ENCODE measurements at regions not wholly inside any gene's neighbourhood (a gene's known extent, or its start where the extent isn't known, plus 50 kb on each side); places are given as distances from the start of the nearest gene placed in this dataset.

DNA sequence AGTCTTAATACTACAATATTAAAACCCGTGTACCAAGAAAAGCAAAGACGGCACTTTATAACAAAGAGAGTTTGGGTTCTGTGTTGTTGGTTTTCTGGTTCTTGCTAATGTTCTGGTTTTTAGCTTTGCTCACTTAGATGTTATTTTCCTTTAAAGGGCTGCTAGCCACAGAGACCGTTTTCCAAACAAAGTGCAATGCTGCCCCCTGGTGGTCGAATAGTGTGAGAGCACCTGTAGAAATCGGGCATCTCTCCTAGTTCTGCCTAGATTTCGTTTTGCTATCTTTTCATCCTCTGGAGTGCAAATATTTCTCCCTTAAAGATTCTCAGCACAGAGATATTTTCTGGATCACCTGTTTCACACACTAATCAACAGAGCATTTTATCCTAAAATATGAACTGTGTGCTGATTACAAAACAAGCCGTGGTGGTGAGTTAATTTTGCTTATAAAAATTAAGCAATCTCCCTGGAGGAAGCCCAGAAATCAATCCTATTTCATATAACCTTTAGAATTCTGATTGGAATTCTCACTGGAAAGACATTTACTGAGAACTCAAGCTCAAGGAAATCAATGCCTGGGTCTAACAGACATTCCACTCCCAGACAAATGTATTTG is 334.5 kb upstream of the NOCT start:
- Histone ChIP-seq H3K9me2 (replicated peaks; ENCODE audit: insufficient read depth, low read length) (no peaks in the 10 kb centered on the region), H3K36me3 (replicated peaks; ENCODE audit: insufficient read depth, low read length) (no peaks in the 10 kb centered on the region), H3K27ac (ENCODE audit: low read length) (no peak overlapping the region), H3K4me2 (ENCODE audit: low read depth, low read length) (no peak overlapping the region), H2AFZ (ENCODE audit: low read length) (no peak overlapping the region), H3K79me2 (ENCODE audit: low read length) (no peaks in the 10 kb centered on the region), H4K20me1 (ENCODE audit: insufficient read depth, low read length) (no peaks in the 10 kb centered on the region), H3K27me3 (replicated peaks; ENCODE audit: insufficient read depth, low read length) (no peaks in the 10 kb centered on the region), H3K9me3 (replicated peaks; ENCODE audit: insufficient read depth, low read length) (no peaks in the 10 kb centered on the region), H3K4me1 (ENCODE audit: low read length) (no peaks in the 10 kb centered on the region), H3F3A (ENCODE audit: insufficient read depth, low read length) (no peaks in the 10 kb centered on the region), H3K4me3 (ENCODE audit: low read length) (no peak overlapping the region), H3K9ac (ENCODE audit: low read length) (no peak overlapping the region)
- peak; percentile 77 for DNase-seq
- TF ChIP-seq, protein P1, sequence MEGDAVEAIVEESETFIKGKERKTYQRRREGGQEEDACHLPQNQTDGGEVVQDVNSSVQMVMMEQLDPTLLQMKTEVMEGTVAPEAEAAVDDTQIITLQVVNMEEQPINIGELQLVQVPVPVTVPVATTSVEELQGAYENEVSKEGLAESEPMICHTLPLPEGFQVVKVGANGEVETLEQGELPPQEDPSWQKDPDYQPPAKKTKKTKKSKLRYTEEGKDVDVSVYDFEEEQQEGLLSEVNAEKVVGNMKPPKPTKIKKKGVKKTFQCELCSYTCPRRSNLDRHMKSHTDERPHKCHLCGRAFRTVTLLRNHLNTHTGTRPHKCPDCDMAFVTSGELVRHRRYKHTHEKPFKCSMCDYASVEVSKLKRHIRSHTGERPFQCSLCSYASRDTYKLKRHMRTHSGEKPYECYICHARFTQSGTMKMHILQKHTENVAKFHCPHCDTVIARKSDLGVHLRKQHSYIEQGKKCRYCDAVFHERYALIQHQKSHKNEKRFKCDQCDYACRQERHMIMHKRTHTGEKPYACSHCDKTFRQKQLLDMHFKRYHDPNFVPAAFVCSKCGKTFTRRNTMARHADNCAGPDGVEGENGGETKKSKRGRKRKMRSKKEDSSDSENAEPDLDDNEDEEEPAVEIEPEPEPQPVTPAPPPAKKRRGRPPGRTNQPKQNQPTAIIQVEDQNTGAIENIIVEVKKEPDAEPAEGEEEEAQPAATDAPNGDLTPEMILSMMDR (IDR thresholded peaks at IDR 0.05; ENCODE audit: low read length) = peak; percentile 96
- no peak for TF ChIP-seq EZH2phosphoT487 (IDR thresholded peaks at IDR 0.05; ENCODE audit: low read length)

DNA sequence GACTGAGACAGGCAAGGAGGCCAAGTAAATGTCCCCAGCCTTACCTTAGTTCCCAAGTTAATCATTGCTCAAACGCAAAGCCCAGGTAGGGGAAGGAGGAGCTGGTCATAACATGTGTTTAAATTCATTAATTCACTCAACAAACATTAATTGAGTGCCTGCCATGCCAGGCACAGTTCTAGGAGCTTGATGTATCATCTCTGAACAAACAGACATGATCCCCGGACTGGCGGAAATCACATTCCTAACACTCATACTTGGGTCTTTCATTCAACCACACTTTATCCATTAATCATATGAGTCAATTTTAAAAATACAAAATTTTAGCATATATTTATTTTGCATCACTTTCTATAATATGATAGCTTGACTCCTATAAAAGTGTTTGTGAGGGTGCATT is 335.3 kb upstream of the NOCT start:
- TF ChIP-seq EZH2phosphoT487 (IDR thresholded peaks at IDR 0.05; ENCODE audit: low read length) = no peak
- TF ChIP-seq EZH2 (optimal IDR thresholded peaks at IDR 0.05; ENCODE audit: low read depth, low read length) = no peak
- TF ChIP-seq, protein P1 (IDR thresholded peaks at IDR 0.05; ENCODE audit: low read length) = no peak
- H3F3A ChIP-seq (ENCODE audit: insufficient read depth, low read length) = no peaks in the 10 kb centered on the region
- no peaks in the 10 kb centered on the region for H3K27me3 ChIP-seq (replicated peaks; ENCODE audit: insufficient read depth, low read length)
- no peaks in the 10 kb centered on the region for H3K9me3 ChIP-seq (replicated peaks; ENCODE audit: insufficient read depth, low read length)
- no peaks in the 10 kb centered on the region for H3K9me2 ChIP-seq (replicated peaks; ENCODE audit: insufficient read depth, low read length)
- no peaks in the 10 kb centered on the region for H4K20me1 ChIP-seq (ENCODE audit: insufficient read depth, low read length)
- DNase-seq = no peak
- H3K4me1 ChIP-seq (ENCODE audit: low read length) = no peaks in the 10 kb centered on the region
- H3K79me2 ChIP-seq (ENCODE audit: low read length) = no peaks in the 10 kb centered on the region
- no peak overlapping the region for H3K4me2 ChIP-seq (ENCODE audit: low read depth, low read length)
- H3K36me3 ChIP-seq (replicated peaks; ENCODE audit: insufficient read depth, low read length) = no peaks in the 10 kb centered on the region
- H3K27ac ChIP-seq (ENCODE audit: low read length) = no peak overlapping the region
- no peak overlapping the region for H2AFZ ChIP-seq (ENCODE audit: low read length)
- H3K4me3 ChIP-seq (ENCODE audit: low read length) = no peak overlapping the region
- no peak overlapping the region for H3K9ac ChIP-seq (ENCODE audit: low read length)

DNA sequence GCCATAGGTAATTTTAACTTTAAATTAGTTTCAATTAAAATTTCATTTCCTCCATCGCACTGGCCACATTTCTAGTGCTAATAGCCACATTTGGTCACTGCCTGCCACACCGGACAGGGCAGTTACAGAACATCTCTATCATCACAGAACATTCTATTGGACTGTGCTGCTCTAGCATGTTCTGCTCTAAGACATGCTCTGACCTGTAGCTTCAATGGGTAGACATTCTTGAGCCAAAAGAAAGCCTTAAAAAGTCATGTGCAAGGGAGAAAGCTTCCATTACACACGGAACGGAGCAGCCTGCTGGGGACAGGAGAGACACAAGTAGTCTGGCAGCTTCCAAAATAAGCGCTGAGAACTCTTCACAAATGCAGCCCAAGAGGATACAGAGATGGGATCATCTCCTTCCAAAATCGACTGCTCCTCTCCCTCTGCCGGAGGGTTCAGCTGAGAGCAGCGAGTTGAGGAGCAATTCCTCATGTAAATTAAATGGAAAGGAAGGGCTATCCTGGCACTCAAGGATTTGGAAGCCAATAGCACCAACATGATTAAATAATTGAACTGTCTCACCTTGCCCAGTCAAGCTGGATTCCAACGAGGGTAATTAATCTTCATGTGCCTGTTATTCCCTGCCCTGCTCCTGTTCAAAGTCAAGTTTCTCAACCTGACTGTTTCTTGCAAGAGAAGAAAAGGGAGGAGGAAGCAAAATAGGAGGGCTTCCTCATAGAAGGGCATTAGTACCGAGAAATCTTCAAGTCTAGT is 336.4 kb upstream of the NOCT start:
- TF ChIP-seq EZH2phosphoT487 (IDR thresholded peaks at IDR 0.05; ENCODE audit: low read length) = no peak
- no peak for TF ChIP-seq EZH2 (optimal IDR thresholded peaks at IDR 0.05; ENCODE audit: low read depth, low read length)
- TF ChIP-seq, protein P1 (IDR thresholded peaks at IDR 0.05; ENCODE audit: low read length) = no peak
- Histone ChIP-seq H3K27ac (ENCODE audit: low read length) (no peak overlapping the region), H3K4me1 (ENCODE audit: low read length) (no peaks in the 10 kb centered on the region), H3K9me2 (replicated peaks; ENCODE audit: insufficient read depth, low read length) (no peaks in the 10 kb centered on the region), H3K36me3 (replicated peaks; ENCODE audit: insufficient read depth, low read length) (no peaks in the 10 kb centered on the region), H3K9me3 (replicated peaks; ENCODE audit: insufficient read depth, low read length) (no peaks in the 10 kb centered on the region), H3K27me3 (replicated peaks; ENCODE audit: insufficient read depth, low read length) (no peaks in the 10 kb centered on the region), H3K4me3 (ENCODE audit: low read length) (no peak overlapping the region), H3K4me2 (ENCODE audit: low read depth, low read length) (no peak overlapping the region), H4K20me1 (ENCODE audit: insufficient read depth, low read length) (no peaks in the 10 kb centered on the region), H2AFZ (ENCODE audit: low read length) (no peak overlapping the region), H3K79me2 (ENCODE audit: low read length) (no peaks in the 10 kb centered on the region), H3F3A (ENCODE audit: insufficient read depth, low read length) (no peaks in the 10 kb centered on the region), H3K9ac (ENCODE audit: low read length) (no peak overlapping the region)
- DNase-seq = no peak
